Karpas-422 (cell line): ENCODE measurements at regions not wholly inside any gene's neighbourhood (a gene's known extent, or its start where the extent isn't known, plus 50 kb on each side); places are given as distances from the start of the nearest gene placed in this dataset.

Source experiments
- DNase-seq: peaks from one replicate; pipeline ENCODE4 v3.0.0-alpha.2; 2015
- H2AFZ ChIP-seq: fragments of 200-600 bp; sonication (generic); 2 replicates; pipeline ENCODE4 v1.6.1; 2014; ENCODE audit warnings: antibody characterized with exemption, low read length, mixed read lengths
- H3K27ac ChIP-seq: fragments of 200-600 bp; sonication (generic); 2 replicates; pipeline ENCODE4 v1.5.1; 2014; ENCODE audit warnings: mild to moderate bottlenecking, low read length, moderate library complexity
- H3K27me3 ChIP-seq: fragments of 200-600 bp; sonication (generic); 2 replicates; pipeline ENCODE4 v1.6.1; 2014; ENCODE audit warnings: low read length, mixed read lengths
- H3K36me3 ChIP-seq: fragments of 200-600 bp; sonication (generic); 2 replicates; pipeline ENCODE4 v1.6.1; 2014; ENCODE audit warnings: low read length, mixed read lengths; ENCODE audit not compliant: insufficient read depth
- H3K4me1 ChIP-seq: fragments of 200-600 bp; sonication (generic); 2 replicates; pipeline ENCODE4 v1.6.1; 2014; ENCODE audit warnings: mild to moderate bottlenecking, low read length, mixed read lengths
- H3K4me2 ChIP-seq: fragments of 200-600 bp; sonication (generic); 2 replicates; pipeline ENCODE4 v1.6.1; 2014; ENCODE audit warnings: low read length, low read depth, mild to moderate bottlenecking; ENCODE audit not compliant: poor library complexity, severe bottlenecking
- H3K4me3 ChIP-seq: fragments of 200-600 bp; sonication (generic); 2 replicates; pipeline ENCODE4 v1.5.1; 2014; ENCODE audit warnings: mild to moderate bottlenecking, antibody characterized with exemption, low read length, mixed read lengths
- H3K79me2 ChIP-seq: fragments of 200-600 bp; sonication (generic); 2 replicates; pipeline ENCODE4 v1.6.1; 2014; ENCODE audit warnings: mild to moderate bottlenecking, low read length, mixed read lengths
- H3K9ac ChIP-seq: fragments of 200-600 bp; sonication (generic); 2 replicates; pipeline ENCODE4 v1.6.0; 2014; ENCODE audit warnings: low read length
- H3K9me2 ChIP-seq: fragments of 200-600 bp; sonication (generic), shearing (Covaris generic); replicated peaks from 2 replicates; pipeline ENCODE4 v1.6.0; 2014; ENCODE audit warnings: mild to moderate bottlenecking, low read length, moderate library complexity; ENCODE audit not compliant: insufficient read depth
- H3K9me3 ChIP-seq: fragments of 300-700, 200-600 bp; sonication (generic); 2 replicates; pipeline ENCODE4 v1.6.1; 2014; ENCODE audit warnings: low read length, mixed read lengths
- H4K20me1 ChIP-seq: fragments of 200-600 bp; sonication (generic); 2 replicates; pipeline ENCODE4 v1.6.1; 2014; ENCODE audit warnings: mild to moderate bottlenecking, antibody characterized with exemption, low read length, low read depth; ENCODE audit not compliant: insufficient read depth

GRCh38 chr13:80977168-80977567 lies 636.2 kb upstream of the SPRY2 start:
- Histone ChIP-seq H3K9ac (no peak overlapping the region), H3K36me3 (no peaks in the 10 kb centered on the region), H3K79me2 (no peaks in the 10 kb centered on the region)

GRCh38 chr13:80975903-80976302 lies 635.0 kb upstream of the SPRY2 start:
- H3K9ac ChIP-seq: no peak overlapping the region
- H3K4me3 ChIP-seq: no peak overlapping the region
- no peaks in the 10 kb centered on the region for H3K9me3 ChIP-seq
- no peaks in the 10 kb centered on the region for H3K27me3 ChIP-seq
- H3K4me1 ChIP-seq: no peaks in the 10 kb centered on the region
- no peak for DNase-seq
- H4K20me1 ChIP-seq: no peaks in the 10 kb centered on the region
- H3K79me2 ChIP-seq: no peaks in the 10 kb centered on the region
- H3K4me2 ChIP-seq: no peak overlapping the region
- no peak overlapping the region for H3K27ac ChIP-seq
- H3K9me2 ChIP-seq: no peaks in the 10 kb centered on the region
- no peaks in the 10 kb centered on the region for H3K36me3 ChIP-seq
- H2AFZ ChIP-seq: no peak overlapping the region

More at GRCh38 chr13:80977168-80977567, 636.2 kb upstream of the SPRY2 start:
- DNase-seq: no peak
- H3K4me3 ChIP-seq: no peak overlapping the region
- H3K4me2 ChIP-seq: no peak overlapping the region
- no peaks in the 10 kb centered on the region for H3K27me3 ChIP-seq
- no peak overlapping the region for H3K27ac ChIP-seq
- no peak overlapping the region for H2AFZ ChIP-seq
- no peaks in the 10 kb centered on the region for H3K9me3 ChIP-seq
- H3K9me2 ChIP-seq: no peaks in the 10 kb centered on the region
- no peaks in the 10 kb centered on the region for H3K4me1 ChIP-seq
- H4K20me1 ChIP-seq: no peaks in the 10 kb centered on the region

- Histone ChIP-seq H3K9me3 (no peaks in the 10 kb centered on the region), H3K79me2 (no peaks in the 10 kb centered on the region), H3K9me2 (no peaks in the 10 kb centered on the region), H3K9ac (no peak overlapping the region), H3K27me3 (no peaks in the 10 kb centered on the region), H2AFZ (no peak overlapping the region), H3K36me3 (no peaks in the 10 kb centered on the region), H3K4me3 (no peak overlapping the region), H4K20me1 (no peaks in the 10 kb centered on the region), H3K4me2 (no peak overlapping the region), H3K27ac (no peak overlapping the region), H3K4me1 (no peaks in the 10 kb centered on the region)
- no peak for DNase-seq
Observed at GRCh38 chr13:80973721-80974120, 632.8 kb upstream of the SPRY2 start.

- no peak for DNase-seq
- H3K27ac ChIP-seq: no peak overlapping the region
- no peaks in the 10 kb centered on the region for H3K4me1 ChIP-seq
- no peaks in the 10 kb centered on the region for H3K9me3 ChIP-seq
- H3K36me3 ChIP-seq: no peaks in the 10 kb centered on the region
- H2AFZ ChIP-seq: no peak overlapping the region
- H4K20me1 ChIP-seq: no peaks in the 10 kb centered on the region
- H3K79me2 ChIP-seq: no peaks in the 10 kb centered on the region
- H3K9me2 ChIP-seq: no peaks in the 10 kb centered on the region
- H3K9ac ChIP-seq: no peak overlapping the region
- H3K4me2 ChIP-seq: no peak overlapping the region
- H3K27me3 ChIP-seq: no peaks in the 10 kb centered on the region
- H3K4me3 ChIP-seq: no peak overlapping the region
Observed at GRCh38 chr13:80972857-80973478, 632.0 kb upstream of the SPRY2 start.

- no peaks in the 10 kb centered on the region for H3K79me2 ChIP-seq
- no peak overlapping the region for H2AFZ ChIP-seq
- no peaks in the 10 kb centered on the region for H3K36me3 ChIP-seq
- no peak overlapping the region for H3K27ac ChIP-seq
- no peak for DNase-seq
- H3K27me3 ChIP-seq: no peaks in the 10 kb centered on the region
- H3K4me2 ChIP-seq: no peak overlapping the region
- H3K4me1 ChIP-seq: no peaks in the 10 kb centered on the region
- no peak overlapping the region for H3K9ac ChIP-seq
- no peak overlapping the region for H3K4me3 ChIP-seq
- H3K9me3 ChIP-seq: peaks cover 20% of the 10 kb centered on the region
- H3K9me2 ChIP-seq: 0 out of 2 replicates have a peak, but pooled peaks cover 3% of the 10 kb centered on the region
- no peaks in the 10 kb centered on the region for H4K20me1 ChIP-seq
Observed at GRCh38 chr13:80965097-80965496, 624.2 kb upstream of the SPRY2 start.

- Histone ChIP-seq H3K9me3 (peaks cover 22% of the 10 kb centered on the region), H4K20me1 (no peaks in the 10 kb centered on the region), H3K27me3 (no peaks in the 10 kb centered on the region), H3K9ac (no peak overlapping the region), H3K27ac (no peak overlapping the region), H3K79me2 (no peaks in the 10 kb centered on the region), H2AFZ (no peak overlapping the region), H3K9me2 (0 out of 2 replicates have a peak, but pooled peaks cover 3% of the 10 kb centered on the region), H3K4me3 (no peak overlapping the region), H3K36me3 (no peaks in the 10 kb centered on the region), H3K4me2 (no peak overlapping the region), H3K4me1 (no peaks in the 10 kb centered on the region)
- no peak for DNase-seq
Observed at GRCh38 chr13:80962855-80963254, 621.9 kb upstream of the SPRY2 start.

GRCh38 chr13:80962173-80962572 lies 621.2 kb upstream of the SPRY2 start:
- Histone ChIP-seq H3K9me3 (peaks cover 23% of the 10 kb centered on the region), H3K4me3 (no peak overlapping the region)

GRCh38 chr13:80957019-80957655 lies 616.2 kb upstream of the SPRY2 start:
- Histone ChIP-seq H3K4me2 (no peak overlapping the region), H4K20me1 (no peaks in the 10 kb centered on the region), H2AFZ (no peak overlapping the region), H3K9ac (no peak overlapping the region), H3K4me3 (no peak overlapping the region), H3K27me3 (no peaks in the 10 kb centered on the region), H3K79me2 (no peaks in the 10 kb centered on the region), H3K4me1 (no peaks in the 10 kb centered on the region), H3K9me2 (no peaks in the 10 kb centered on the region), H3K36me3 (no peaks in the 10 kb centered on the region), H3K9me3 (peaks cover 16% of the 10 kb centered on the region), H3K27ac (no peak overlapping the region)
- DNase-seq: no peak

More at GRCh38 chr13:80962173-80962572, 621.2 kb upstream of the SPRY2 start:
- Histone ChIP-seq H3K27me3 (no peaks in the 10 kb centered on the region), H3K27ac (no peak overlapping the region), H4K20me1 (no peaks in the 10 kb centered on the region), H2AFZ (no peak overlapping the region), H3K9me2 (0 out of 2 replicates have a peak, but pooled peaks cover 3% of the 10 kb centered on the region), H3K4me2 (no peak overlapping the region), H3K4me1 (no peaks in the 10 kb centered on the region), H3K79me2 (no peaks in the 10 kb centered on the region), H3K9ac (no peak overlapping the region), H3K36me3 (no peaks in the 10 kb centered on the region)
- DNase-seq: no peak
